ENCODE measurements at regions not wholly inside any gene's neighbourhood (a gene's known extent, or its start where the extent isn't known, plus 50 kb on each side); places are given as distances from the start of the nearest gene placed in this dataset.

- no peak for DNase-seq (ENCODE audit: low read depth)
- H3K4me3 ChIP-seq (ENCODE audit: control insufficient read depth, low read depth, low read length): no peak overlapping the region
- TF ChIP-seq CTCF (IDR thresholded peaks at IDR 0.05; ENCODE audit: control insufficient read depth, insufficient read depth, low read depth, low read length, missing control alignments): no peak
These were observed 212.2 kb upstream of the CDH11 start for GRCh38 chr16:65334081-65334480.

GRCh38 chr16:65333283-65333682 lies 211.4 kb upstream of the CDH11 start:
- DNase-seq (ENCODE audit: low read depth): no peak
- no peak for TF ChIP-seq CTCF (IDR thresholded peaks at IDR 0.05; ENCODE audit: control insufficient read depth, insufficient read depth, low read depth, low read length, missing control alignments)
- H3K4me3 ChIP-seq (ENCODE audit: control insufficient read depth, low read depth, low read length): no peak overlapping the region

GRCh38 chr16:65327346-65327745 lies 205.5 kb upstream of the CDH11 start:
- H3K4me3 ChIP-seq (ENCODE audit: control insufficient read depth, low read depth, low read length): no peak overlapping the region
- no peak for DNase-seq (ENCODE audit: low read depth)
- no peak for TF ChIP-seq CTCF (IDR thresholded peaks at IDR 0.05; ENCODE audit: control insufficient read depth, insufficient read depth, low read depth, low read length, missing control alignments)

DNA sequence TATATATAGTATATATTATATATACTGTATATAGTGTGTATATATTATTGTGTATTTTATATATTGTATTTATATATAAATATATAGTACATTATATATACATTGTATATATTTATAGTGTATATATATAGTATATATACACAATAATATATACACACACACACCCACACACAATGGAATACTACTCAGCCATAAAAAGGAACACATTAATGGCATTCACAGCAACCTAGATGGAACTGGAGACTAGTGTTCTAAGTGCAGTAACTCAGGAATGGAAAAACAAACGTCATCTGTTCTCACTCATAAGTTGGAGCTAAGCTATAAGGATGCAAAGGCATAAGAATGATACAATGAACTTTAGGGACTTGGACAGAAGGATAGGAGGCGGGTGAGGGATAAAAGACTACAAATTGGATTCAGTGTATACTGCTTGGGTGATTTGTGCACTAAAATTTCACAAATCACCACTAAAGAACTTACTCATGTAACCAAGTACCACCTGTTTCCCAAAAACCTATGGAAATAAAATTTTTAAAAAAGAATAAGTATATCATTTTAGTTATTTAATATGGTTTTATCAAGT lies 201.9 kb upstream of the CDH11 start:
- DNase-seq (ENCODE audit: low read depth): no peak
- H3K4me3 ChIP-seq (ENCODE audit: control insufficient read depth, low read depth, low read length): no peak overlapping the region
- TF ChIP-seq CTCF (IDR thresholded peaks at IDR 0.05; ENCODE audit: control insufficient read depth, insufficient read depth, low read depth, low read length, missing control alignments): no peak

- H3K4me3 ChIP-seq (ENCODE audit: control insufficient read depth, low read depth, low read length): no peak overlapping the region
- DNase-seq (ENCODE audit: low read depth): no peak
These were observed 197.9 kb upstream of the CDH11 start for GRCh38 chr16:65319621-65320231.

DNA sequence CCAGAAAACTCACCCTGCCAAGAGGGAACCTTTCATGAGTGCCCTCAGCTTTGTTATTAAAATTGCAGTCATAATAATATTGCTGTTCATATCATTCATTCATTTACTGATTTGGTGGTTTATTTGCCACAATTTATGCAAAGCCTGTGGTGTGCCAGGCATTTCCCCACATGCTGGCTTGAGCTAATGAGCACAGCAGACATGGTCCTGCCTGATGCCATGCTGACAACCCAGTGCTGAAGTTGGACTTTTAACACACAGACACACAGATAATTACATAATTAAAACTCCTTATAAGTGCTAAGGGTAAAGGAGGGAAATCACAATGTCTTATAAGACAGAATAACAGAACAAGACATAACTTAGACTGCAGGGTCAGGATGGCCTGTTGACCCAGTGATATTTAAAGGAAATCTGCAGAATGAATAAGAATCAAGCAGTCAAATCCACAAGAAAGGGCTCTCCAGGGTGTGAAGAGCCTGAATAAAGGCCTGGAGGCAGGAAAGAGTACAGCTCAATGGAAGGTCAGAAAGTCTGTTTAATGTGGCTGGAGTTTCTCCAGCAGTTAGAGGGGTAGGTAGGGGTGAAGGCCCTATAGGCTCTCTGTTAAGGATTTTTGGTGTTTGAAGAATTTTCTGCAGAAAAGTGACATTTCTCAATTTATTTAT lies 196.9 kb upstream of the CDH11 start:
- no peak for TF ChIP-seq CTCF (IDR thresholded peaks at IDR 0.05; ENCODE audit: control insufficient read depth, insufficient read depth, low read depth, low read length, missing control alignments)
- DNase-seq (ENCODE audit: low read depth): no peak
- H3K4me3 ChIP-seq (ENCODE audit: control insufficient read depth, low read depth, low read length): no peak overlapping the region

More at GRCh38 chr16:65319621-65320231, 197.9 kb upstream of the CDH11 start:
- TF ChIP-seq CTCF (IDR thresholded peaks at IDR 0.05; ENCODE audit: control insufficient read depth, insufficient read depth, low read depth, low read length, missing control alignments): no peak

Measured in AG09309 (cell line).